ENCODE measurements at regions not wholly inside any gene's neighbourhood (a gene's known extent, or its start where the extent isn't known, plus 50 kb on each side); places are given as distances from the start of the nearest gene placed in this dataset.

GRCh38 chr9:18208166-18209059 is 265.5 kb upstream of the ADAMTSL1 start:
- Histone ChIP-seq H3K27me3 (ENCODE audit: control insufficient read depth, insufficient read depth, low read length) (peaks cover 19% of the 10 kb centered on the region), H3K9me3 (replicated peaks; ENCODE audit: low read length) (no peaks in the 10 kb centered on the region), H3K36me3 (ENCODE audit: insufficient read depth, low read length) (no peaks in the 10 kb centered on the region), H3K4me2 (ENCODE audit: low read length) (no peak overlapping the region), H3K9ac (ENCODE audit: low read depth, low read length) (no peak overlapping the region), H3K4me1 (ENCODE audit: control insufficient read depth, insufficient read depth, low read length) (no peaks in the 10 kb centered on the region), H3K4me3 (ENCODE audit: low read length) (no peak overlapping the region)

GRCh38 chr9:18215626-18216025 is 258.3 kb upstream of the ADAMTSL1 start:
- Histone ChIP-seq H3K4me2 (ENCODE audit: low read length) (no peak overlapping the region), H3K36me3 (ENCODE audit: insufficient read depth, low read length) (no peaks in the 10 kb centered on the region), H3K4me1 (ENCODE audit: control insufficient read depth, insufficient read depth, low read length) (no peaks in the 10 kb centered on the region), H3K9me3 (replicated peaks; ENCODE audit: low read length) (no peaks in the 10 kb centered on the region), H3K4me3 (ENCODE audit: low read length) (no peak overlapping the region), H3K9ac (ENCODE audit: low read depth, low read length) (no peak overlapping the region), H3K27me3 (ENCODE audit: control insufficient read depth, insufficient read depth, low read length) (peaks cover 16% of the 10 kb centered on the region)

DNA sequence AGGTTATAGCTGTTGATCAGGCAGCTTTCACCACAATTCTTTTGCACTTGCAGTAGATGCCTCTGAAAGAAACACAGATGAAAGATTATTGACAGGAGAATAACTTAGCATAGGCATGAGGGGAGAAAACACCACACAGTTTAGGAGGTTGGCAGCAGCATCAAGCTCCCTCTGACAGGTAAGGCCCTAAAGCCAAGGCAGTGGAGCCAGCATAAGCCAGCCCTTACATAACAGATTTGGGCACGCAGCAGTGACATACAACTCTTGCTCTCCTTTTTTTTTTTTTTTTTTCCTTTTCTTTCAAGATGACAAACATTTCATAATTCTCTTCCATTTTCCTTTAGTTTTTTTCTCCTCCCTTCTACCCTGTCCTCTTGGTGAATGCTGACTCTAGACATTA is 257.6 kb upstream of the ADAMTSL1 start:
- Histone ChIP-seq H3K9ac (ENCODE audit: low read depth, low read length) (no peak overlapping the region), H3K27me3 (ENCODE audit: control insufficient read depth, insufficient read depth, low read length) (peaks cover 12% of the 10 kb centered on the region), H3K4me2 (ENCODE audit: low read length) (no peak overlapping the region), H3K36me3 (ENCODE audit: insufficient read depth, low read length) (no peaks in the 10 kb centered on the region), H3K4me3 (ENCODE audit: low read length) (no peak overlapping the region), H3K9me3 (replicated peaks; ENCODE audit: low read length) (no peaks in the 10 kb centered on the region), H3K4me1 (ENCODE audit: control insufficient read depth, insufficient read depth, low read length) (no peaks in the 10 kb centered on the region)

GRCh38 chr9:18228101-18228500 is 245.9 kb upstream of the ADAMTSL1 start:
- Histone ChIP-seq H3K36me3 (ENCODE audit: insufficient read depth, low read length) (no peaks in the 10 kb centered on the region), H3K4me1 (ENCODE audit: control insufficient read depth, insufficient read depth, low read length) (no peaks in the 10 kb centered on the region), H3K9ac (ENCODE audit: low read depth, low read length) (no peak overlapping the region), H3K9me3 (replicated peaks; ENCODE audit: low read length) (no peaks in the 10 kb centered on the region), H3K4me3 (ENCODE audit: low read length) (no peak overlapping the region), H3K27me3 (ENCODE audit: control insufficient read depth, insufficient read depth, low read length) (peaks cover 7% of the 10 kb centered on the region), H3K4me2 (ENCODE audit: low read length) (no peak overlapping the region)

DNA sequence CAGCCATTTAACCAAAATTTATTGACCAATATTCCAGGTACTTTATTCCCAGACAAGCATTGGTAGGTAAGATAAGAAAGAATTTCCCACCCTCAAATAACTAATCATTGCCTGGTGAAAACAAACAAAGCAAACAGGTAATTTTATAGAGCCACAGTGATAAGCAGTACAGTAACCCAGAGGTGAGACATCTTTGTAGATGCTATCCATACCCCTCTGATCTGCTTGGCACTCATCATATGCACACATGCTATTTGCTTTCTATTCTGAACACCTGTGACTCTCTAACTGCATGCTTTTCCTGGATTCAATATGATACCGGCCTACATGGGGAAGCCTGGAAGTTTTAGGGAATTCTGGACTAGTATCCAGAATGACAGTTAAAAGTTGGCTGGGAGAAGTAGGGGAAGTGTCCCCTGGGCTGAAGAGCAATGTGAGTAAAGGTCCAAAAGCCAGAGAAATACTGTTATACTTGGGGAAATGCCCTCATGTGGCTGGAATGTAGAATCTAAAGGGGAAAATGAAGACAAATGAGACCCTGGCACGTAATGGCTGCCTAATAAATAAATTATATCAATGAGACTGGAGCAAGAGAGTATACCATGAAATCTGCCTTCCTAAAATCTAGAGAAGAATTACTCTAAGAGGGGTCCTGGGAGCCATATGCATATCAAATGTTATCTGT is 243.8 kb upstream of the ADAMTSL1 start:
- Histone ChIP-seq H3K4me3 (ENCODE audit: low read length) (no peak overlapping the region), H3K4me1 (ENCODE audit: control insufficient read depth, insufficient read depth, low read length) (no peaks in the 10 kb centered on the region), H3K27me3 (ENCODE audit: control insufficient read depth, insufficient read depth, low read length) (peaks cover 14% of the 10 kb centered on the region), H3K36me3 (ENCODE audit: insufficient read depth, low read length) (no peaks in the 10 kb centered on the region), H3K4me2 (ENCODE audit: low read length) (no peak overlapping the region), H3K9me3 (replicated peaks; ENCODE audit: low read length) (no peaks in the 10 kb centered on the region), H3K9ac (ENCODE audit: low read depth, low read length) (no peak overlapping the region)

- Histone ChIP-seq H3K4me2 (ENCODE audit: low read length) (no peak overlapping the region), H3K36me3 (ENCODE audit: insufficient read depth, low read length) (no peaks in the 10 kb centered on the region), H3K4me3 (ENCODE audit: low read length) (no peak overlapping the region), H3K4me1 (ENCODE audit: control insufficient read depth, insufficient read depth, low read length) (peaks cover 8% of the 10 kb centered on the region), H3K9me3 (replicated peaks; ENCODE audit: low read length) (no peaks in the 10 kb centered on the region), H3K27me3 (ENCODE audit: control insufficient read depth, insufficient read depth, low read length) (peaks cover 14% of the 10 kb centered on the region), H3K9ac (ENCODE audit: low read depth, low read length) (no peak overlapping the region)
Observed at GRCh38 chr9:18233311-18233710, 240.6 kb upstream of the ADAMTSL1 start.

GRCh38 chr9:18233776-18234445 is 240.0 kb upstream of the ADAMTSL1 start:
- H3K9me3 ChIP-seq (replicated peaks; ENCODE audit: low read length): no peaks in the 10 kb centered on the region
- peaks cover 14% of the 10 kb centered on the region for H3K4me1 ChIP-seq (ENCODE audit: control insufficient read depth, insufficient read depth, low read length)
- H3K27me3 ChIP-seq (ENCODE audit: control insufficient read depth, insufficient read depth, low read length): peaks cover 14% of the 10 kb centered on the region
- H3K4me3 ChIP-seq (ENCODE audit: low read length): no peak overlapping the region
- H3K36me3 ChIP-seq (ENCODE audit: insufficient read depth, low read length): no peaks in the 10 kb centered on the region
- no peak overlapping the region for H3K4me2 ChIP-seq (ENCODE audit: low read length)
- no peak overlapping the region for H3K9ac ChIP-seq (ENCODE audit: low read depth, low read length)

DNA sequence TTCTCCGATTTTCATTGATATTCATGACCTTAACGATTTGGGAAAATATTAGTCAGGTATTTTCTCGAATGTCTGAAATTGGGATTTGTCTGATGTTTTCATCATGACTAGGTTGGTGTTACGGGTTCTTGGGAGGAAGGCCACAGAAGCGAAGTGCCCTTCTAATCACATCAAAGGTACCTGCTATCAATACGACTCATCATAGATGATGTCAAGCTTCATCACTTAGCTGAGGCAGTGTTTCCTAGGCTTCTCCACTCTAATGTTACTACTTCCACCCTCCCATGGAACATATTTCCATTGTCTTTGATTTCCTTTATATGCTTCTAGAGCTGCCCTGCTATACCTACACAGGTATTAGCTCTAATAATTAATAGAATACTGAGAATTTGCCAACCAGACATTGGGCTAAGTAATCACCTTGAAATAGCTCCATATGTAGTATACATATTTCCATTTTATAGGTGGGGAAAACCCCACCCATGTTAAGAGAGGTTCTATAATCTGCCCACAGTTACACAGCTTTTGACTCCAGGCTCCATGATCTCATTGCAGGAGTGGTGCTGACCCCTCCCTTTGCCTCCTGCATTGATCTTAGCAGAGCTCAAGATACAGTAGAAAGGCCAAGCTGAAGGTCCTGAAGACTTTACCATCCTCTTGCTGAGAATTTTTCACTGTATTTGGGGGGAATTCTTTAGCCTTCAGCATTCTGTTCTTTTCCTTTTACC is 238.6 kb upstream of the ADAMTSL1 start:
- no peaks in the 10 kb centered on the region for H3K36me3 ChIP-seq (ENCODE audit: insufficient read depth, low read length)
- H3K9me3 ChIP-seq (replicated peaks; ENCODE audit: low read length): no peaks in the 10 kb centered on the region
- H3K27me3 ChIP-seq (ENCODE audit: control insufficient read depth, insufficient read depth, low read length): peaks cover 14% of the 10 kb centered on the region
- no peak overlapping the region for H3K4me3 ChIP-seq (ENCODE audit: low read length)
- H3K4me2 ChIP-seq (ENCODE audit: low read length): no peak overlapping the region
- H3K4me1 ChIP-seq (ENCODE audit: control insufficient read depth, insufficient read depth, low read length): peaks cover 27% of the 10 kb centered on the region
- H3K9ac ChIP-seq (ENCODE audit: low read depth, low read length): no peak overlapping the region

DNA sequence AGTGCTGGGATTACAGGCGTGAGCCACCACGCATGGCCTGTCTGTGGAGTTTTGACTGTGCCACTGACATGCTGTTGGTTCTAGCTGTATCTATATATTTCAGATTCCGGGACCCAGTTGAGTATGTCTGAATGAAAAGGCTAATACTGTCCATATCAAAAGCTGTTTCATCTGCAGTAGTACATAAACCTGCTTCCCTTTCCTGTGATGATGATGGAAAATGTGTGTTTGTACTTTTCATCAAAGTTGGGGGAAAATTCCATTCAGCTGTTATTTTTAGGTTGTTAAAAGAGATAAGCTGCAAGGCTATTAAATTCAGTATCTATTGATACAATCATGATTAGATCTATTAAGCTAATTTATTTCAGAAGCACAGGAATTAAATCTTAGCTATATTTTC is 237.6 kb upstream of the ADAMTSL1 start:
- peaks cover 14% of the 10 kb centered on the region for H3K27me3 ChIP-seq (ENCODE audit: control insufficient read depth, insufficient read depth, low read length)

DNA sequence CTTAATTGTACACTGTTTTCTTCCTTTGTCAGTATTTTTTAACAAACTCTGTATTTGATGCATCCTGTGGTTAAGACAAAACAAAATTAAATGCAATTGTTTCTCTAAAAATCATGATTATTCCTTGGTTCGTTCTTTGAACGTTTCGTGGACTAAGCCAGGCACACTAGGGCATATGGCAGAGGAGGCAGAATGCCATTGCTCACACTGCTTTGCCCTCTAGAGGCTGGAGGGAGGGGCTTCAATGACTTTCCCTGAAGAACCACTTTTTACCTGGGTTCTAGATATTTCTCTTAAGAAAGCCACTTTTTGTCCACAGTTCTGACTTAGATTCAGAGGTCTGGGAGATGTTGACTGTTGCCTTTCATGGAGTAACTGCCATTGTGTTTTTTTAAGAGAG is 236.2 kb upstream of the ADAMTSL1 start:
- Histone ChIP-seq H3K4me1 (ENCODE audit: control insufficient read depth, insufficient read depth, low read length) (peaks cover 27% of the 10 kb centered on the region), H3K27me3 (ENCODE audit: control insufficient read depth, insufficient read depth, low read length) (peaks cover 7% of the 10 kb centered on the region), H3K4me3 (ENCODE audit: low read length) (peak overlapping the region; percentile 4), H3K9me3 (replicated peaks; ENCODE audit: low read length) (no peaks in the 10 kb centered on the region), H3K9ac (ENCODE audit: low read depth, low read length) (peak overlapping the region; percentile 46), H3K36me3 (ENCODE audit: insufficient read depth, low read length) (no peaks in the 10 kb centered on the region), H3K4me2 (ENCODE audit: low read length) (peak overlapping the region; percentile 71)

More for the DNA sequence above, 237.6 kb upstream of the ADAMTSL1 start:
- Histone ChIP-seq H3K36me3 (ENCODE audit: insufficient read depth, low read length) (no peaks in the 10 kb centered on the region), H3K9me3 (replicated peaks; ENCODE audit: low read length) (no peaks in the 10 kb centered on the region), H3K4me1 (ENCODE audit: control insufficient read depth, insufficient read depth, low read length) (peaks cover 27% of the 10 kb centered on the region), H3K9ac (ENCODE audit: low read depth, low read length) (no peak overlapping the region), H3K4me2 (ENCODE audit: low read length) (no peak overlapping the region), H3K4me3 (ENCODE audit: low read length) (no peak overlapping the region)

DNA sequence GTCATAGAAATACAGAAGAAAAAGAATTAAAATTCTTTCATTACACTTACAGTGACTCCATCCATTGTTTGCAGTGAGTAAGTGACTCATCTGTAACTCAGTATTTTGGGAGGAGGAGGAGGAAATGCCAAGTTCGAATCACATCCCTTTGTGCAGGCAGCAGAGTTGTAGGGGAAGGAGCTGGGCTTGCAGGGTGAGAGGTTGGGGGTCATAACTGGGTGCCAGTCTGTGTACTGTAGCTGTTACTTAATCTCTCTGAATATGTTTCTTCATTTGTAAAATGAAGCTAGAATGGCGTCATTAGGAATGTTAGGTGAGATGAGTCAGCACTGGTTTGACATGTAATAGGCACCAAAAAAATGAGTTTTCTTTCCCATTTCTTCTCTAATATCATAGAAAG is 235.7 kb upstream of the ADAMTSL1 start:
- Histone ChIP-seq H3K9ac (ENCODE audit: low read depth, low read length) (peak overlapping the region; percentile 50), H3K4me2 (ENCODE audit: low read length) (peak overlapping the region; percentile 71), H3K36me3 (ENCODE audit: insufficient read depth, low read length) (no peaks in the 10 kb centered on the region), H3K4me1 (ENCODE audit: control insufficient read depth, insufficient read depth, low read length) (peaks cover 27% of the 10 kb centered on the region), H3K4me3 (ENCODE audit: low read length) (peak overlapping the region; percentile 4), H3K9me3 (replicated peaks; ENCODE audit: low read length) (no peaks in the 10 kb centered on the region), H3K27me3 (ENCODE audit: control insufficient read depth, insufficient read depth, low read length) (peaks cover 6% of the 10 kb centered on the region)

All from skeletal muscle satellite cell (primary cell).